Progenitor cell of endocrine pancreas (in vitro differentiated cells): ENCODE measurements at regions not wholly inside any gene's neighbourhood (a gene's known extent, or its start where the extent isn't known, plus 50 kb on each side); places are given as distances from the start of the nearest gene placed in this dataset.

Experiments used
- DNase-seq: peaks from one replicate; pipeline ENCODE4 v3.0.0; 2021; ENCODE audit warnings: low spot score; ENCODE audit not compliant: unreplicated experiment
- H3K27ac Mint-ChIP-seq: 2 replicates; pipeline ENCODE4 v1.8.0; 2021; ENCODE audit warnings: mild to moderate bottlenecking, moderate library complexity, mixed read lengths
- H3K27me3 Mint-ChIP-seq: 2 replicates; pipeline ENCODE4 v1.8.0; 2021; ENCODE audit warnings: mixed read lengths
- H3K36me3 Mint-ChIP-seq: 2 replicates; pipeline ENCODE4 v1.8.0; 2022; ENCODE audit warnings: mixed read lengths; ENCODE audit not compliant: insufficient read depth
- H3K4me1 Mint-ChIP-seq: 2 replicates; pipeline ENCODE4 v1.8.0; 2021; ENCODE audit warnings: low read depth, mixed read lengths
- H3K4me3 Mint-ChIP-seq: 2 replicates; pipeline ENCODE4 v1.8.0; 2021; ENCODE audit warnings: low read depth, mild to moderate bottlenecking, moderate library complexity, mixed read lengths
- H3K9me3 Mint-ChIP-seq: 2 replicates; pipeline ENCODE4 v1.8.0; 2021; ENCODE audit warnings: low read depth, mixed read lengths
- TF ChIP-seq, protein P1 (sequence below): fragments of 200-600 bp; sonication (generic); IDR thresholded peaks from one replicate; pipeline ENCODE4 v1.5.0; 2021; ENCODE audit warnings: antibody characterized with exemption, mild to moderate bottlenecking; ENCODE audit not compliant: unreplicated experiment

DNA sequence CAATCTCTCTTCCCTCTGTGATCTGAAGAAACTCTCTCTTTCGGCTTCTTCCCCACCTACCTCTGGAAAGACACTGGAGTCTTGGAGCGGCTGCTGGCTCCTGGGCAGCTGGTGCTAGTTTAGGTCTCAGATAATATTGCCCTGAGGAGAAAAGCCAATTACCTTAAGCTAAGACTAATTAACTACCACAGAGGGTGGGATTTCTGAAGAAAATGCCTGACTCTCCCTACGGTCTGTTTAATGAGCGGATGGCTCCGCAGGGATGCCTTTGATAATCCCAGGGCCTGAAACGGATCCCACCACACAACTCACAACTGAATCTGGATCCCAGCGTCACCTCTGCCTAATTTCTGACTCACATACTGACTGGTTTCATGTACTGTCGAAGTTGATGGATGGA lies 127.0 kb upstream of the NLRP1 start:
- H3K27me3 Mint-ChIP-seq: peaks cover 41% of the 10 kb centered on the region
- H3K27ac Mint-ChIP-seq: no peak overlapping the region
- no peaks in the 10 kb centered on the region for H3K36me3 Mint-ChIP-seq
- H3K9me3 Mint-ChIP-seq: no peaks in the 10 kb centered on the region
- H3K4me3 Mint-ChIP-seq: no peak overlapping the region
- TF ChIP-seq, protein P1, sequence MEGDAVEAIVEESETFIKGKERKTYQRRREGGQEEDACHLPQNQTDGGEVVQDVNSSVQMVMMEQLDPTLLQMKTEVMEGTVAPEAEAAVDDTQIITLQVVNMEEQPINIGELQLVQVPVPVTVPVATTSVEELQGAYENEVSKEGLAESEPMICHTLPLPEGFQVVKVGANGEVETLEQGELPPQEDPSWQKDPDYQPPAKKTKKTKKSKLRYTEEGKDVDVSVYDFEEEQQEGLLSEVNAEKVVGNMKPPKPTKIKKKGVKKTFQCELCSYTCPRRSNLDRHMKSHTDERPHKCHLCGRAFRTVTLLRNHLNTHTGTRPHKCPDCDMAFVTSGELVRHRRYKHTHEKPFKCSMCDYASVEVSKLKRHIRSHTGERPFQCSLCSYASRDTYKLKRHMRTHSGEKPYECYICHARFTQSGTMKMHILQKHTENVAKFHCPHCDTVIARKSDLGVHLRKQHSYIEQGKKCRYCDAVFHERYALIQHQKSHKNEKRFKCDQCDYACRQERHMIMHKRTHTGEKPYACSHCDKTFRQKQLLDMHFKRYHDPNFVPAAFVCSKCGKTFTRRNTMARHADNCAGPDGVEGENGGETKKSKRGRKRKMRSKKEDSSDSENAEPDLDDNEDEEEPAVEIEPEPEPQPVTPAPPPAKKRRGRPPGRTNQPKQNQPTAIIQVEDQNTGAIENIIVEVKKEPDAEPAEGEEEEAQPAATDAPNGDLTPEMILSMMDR: no peak
- no peaks in the 10 kb centered on the region for H3K4me1 Mint-ChIP-seq
- no peak for DNase-seq

DNA sequence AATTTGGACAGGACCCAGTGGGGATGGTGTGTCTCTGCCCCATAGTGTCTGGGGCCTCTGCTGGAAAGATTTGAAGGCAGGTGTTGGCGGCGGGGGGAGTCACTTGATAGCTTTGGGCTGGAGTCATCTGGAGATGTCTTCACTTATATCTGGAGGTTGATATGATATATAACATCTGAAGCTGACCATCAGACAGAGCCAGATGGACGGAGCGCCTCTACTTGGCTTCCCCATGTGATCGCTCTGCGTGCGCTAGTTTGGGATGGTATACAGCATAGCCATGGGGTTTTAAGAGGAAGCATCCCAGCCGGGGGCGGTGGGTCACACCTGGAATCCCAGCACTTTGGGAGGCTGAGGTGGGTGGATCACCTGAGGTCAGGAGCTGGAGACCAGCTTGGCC lies 130.7 kb upstream of the NLRP1 start:
- Mint-ChIP-seq H3K27ac (no peak overlapping the region), H3K27me3 (peaks cover 47% of the 10 kb centered on the region), H3K4me3 (no peak overlapping the region), H3K4me1 (no peaks in the 10 kb centered on the region), H3K36me3 (no peaks in the 10 kb centered on the region), H3K9me3 (no peaks in the 10 kb centered on the region)
- TF ChIP-seq, protein P1: no peak
- DNase-seq: no peak

DNA sequence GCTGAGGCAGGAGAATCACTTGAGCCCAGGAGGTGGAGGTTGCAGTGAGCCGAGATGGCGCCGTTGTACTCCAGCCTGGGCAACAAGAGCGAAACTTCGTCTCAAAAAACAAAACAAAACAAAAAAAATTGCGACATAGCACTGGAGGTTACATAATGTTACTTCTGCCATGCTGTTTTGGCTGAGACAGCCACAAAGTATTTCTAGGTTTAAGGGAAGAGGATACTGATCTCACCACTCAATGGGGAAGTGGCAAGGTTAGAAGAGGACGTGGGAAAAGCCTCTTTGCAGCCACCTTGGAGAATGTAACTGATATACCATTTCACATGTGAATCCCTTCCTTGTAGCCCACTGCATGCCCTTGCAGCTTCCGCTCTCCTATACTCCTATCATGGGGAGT lies 131.2 kb upstream of the NLRP1 start:
- DNase-seq: no peak
- H3K36me3 Mint-ChIP-seq: no peaks in the 10 kb centered on the region

DNA sequence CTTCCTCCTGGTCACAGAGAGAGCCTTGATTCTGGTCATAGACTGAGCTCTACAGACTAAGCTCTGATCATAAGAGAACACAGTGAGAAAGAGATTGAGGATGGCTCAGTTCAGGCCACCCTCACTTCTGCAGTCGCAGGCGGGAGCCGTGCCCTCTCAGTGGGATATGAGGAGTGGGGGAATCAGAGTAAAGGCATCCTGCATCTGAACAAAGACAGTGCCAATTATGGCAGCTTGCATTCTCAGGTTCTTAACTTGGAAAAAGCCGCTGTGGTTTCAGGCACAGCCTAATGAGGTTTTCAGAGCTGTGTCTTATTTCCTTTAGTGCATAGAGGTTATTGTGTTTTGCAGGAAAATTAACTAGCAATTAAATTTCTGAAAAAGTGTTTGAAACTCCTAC lies 134.4 kb upstream of the NLRP1 start:
- H3K27me3 Mint-ChIP-seq: peaks cover 15% of the 10 kb centered on the region
- TF ChIP-seq, protein P1: no peak
- H3K4me3 Mint-ChIP-seq: no peak overlapping the region
- no peaks in the 10 kb centered on the region for H3K4me1 Mint-ChIP-seq
- no peaks in the 10 kb centered on the region for H3K9me3 Mint-ChIP-seq
- DNase-seq: no peak
- H3K36me3 Mint-ChIP-seq: no peaks in the 10 kb centered on the region
- no peak overlapping the region for H3K27ac Mint-ChIP-seq

More for the DNA sequence above, 131.2 kb upstream of the NLRP1 start:
- Mint-ChIP-seq H3K27me3 (peaks cover 42% of the 10 kb centered on the region), H3K4me1 (no peaks in the 10 kb centered on the region), H3K9me3 (no peaks in the 10 kb centered on the region), H3K27ac (no peak overlapping the region), H3K4me3 (no peak overlapping the region)
- TF ChIP-seq, protein P1: no peak

DNA sequence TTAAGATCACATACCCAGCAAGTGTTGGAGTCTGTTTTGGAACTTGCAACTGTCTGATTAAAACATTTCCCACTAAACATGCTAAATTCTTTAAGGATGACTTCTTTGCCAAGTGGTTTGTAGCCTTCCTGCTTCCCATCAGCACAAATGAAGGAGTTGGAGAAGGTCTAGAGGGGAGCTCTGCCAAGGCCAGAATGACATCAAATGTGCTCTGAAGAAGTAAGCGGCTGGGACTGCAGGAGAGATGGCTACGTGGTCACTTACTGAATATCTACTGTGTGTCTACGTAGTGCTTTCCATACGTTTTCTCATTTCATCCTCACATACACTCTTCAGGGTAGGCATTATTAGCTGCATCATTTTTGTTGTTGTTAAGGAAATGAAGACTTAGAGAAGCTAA lies 135.7 kb upstream of the NLRP1 start:
- no peaks in the 10 kb centered on the region for H3K4me1 Mint-ChIP-seq
- DNase-seq: no peak
- H3K9me3 Mint-ChIP-seq: no peaks in the 10 kb centered on the region
- no peak overlapping the region for H3K4me3 Mint-ChIP-seq
- peaks cover 7% of the 10 kb centered on the region for H3K27me3 Mint-ChIP-seq
- H3K27ac Mint-ChIP-seq: no peak overlapping the region
- TF ChIP-seq, protein P1: no peak
- no peaks in the 10 kb centered on the region for H3K36me3 Mint-ChIP-seq
